Glomerular visceral epithelial cell (primary cell): ENCODE measurements at regions not wholly inside any gene's neighbourhood (a gene's known extent, or its start where the extent isn't known, plus 50 kb on each side); places are given as distances from the start of the nearest gene placed in this dataset.
"Not testable (repeated sequence)": the region's sequence is repeated elsewhere in the genome, so short reads cannot be mapped to it uniquely, and the experiment has no call there.

Experiments
- DNase-seq: peaks from one replicate; pipeline ENCODE4 v3.0.0-alpha.2; 2016; ENCODE audit errors: extremely low spot score

GRCh38 chr2:37722971-37723370, 51.5 kb upstream of the CDC42EP3 start:
- DNase-seq = not testable (repeated sequence)

GRCh38 chr2:37730037-37730818, 58.8 kb upstream of the CDC42EP3 start:
- DNase-seq = no peak

- DNase-seq = not testable (repeated sequence)
These were observed 61.0 kb upstream of the CDC42EP3 start for GRCh38 chr2:37732412-37732811.

GRCh38 chr2:37733251-37733650, 61.8 kb upstream of the CDC42EP3 start:
- no peak for DNase-seq

DNA sequence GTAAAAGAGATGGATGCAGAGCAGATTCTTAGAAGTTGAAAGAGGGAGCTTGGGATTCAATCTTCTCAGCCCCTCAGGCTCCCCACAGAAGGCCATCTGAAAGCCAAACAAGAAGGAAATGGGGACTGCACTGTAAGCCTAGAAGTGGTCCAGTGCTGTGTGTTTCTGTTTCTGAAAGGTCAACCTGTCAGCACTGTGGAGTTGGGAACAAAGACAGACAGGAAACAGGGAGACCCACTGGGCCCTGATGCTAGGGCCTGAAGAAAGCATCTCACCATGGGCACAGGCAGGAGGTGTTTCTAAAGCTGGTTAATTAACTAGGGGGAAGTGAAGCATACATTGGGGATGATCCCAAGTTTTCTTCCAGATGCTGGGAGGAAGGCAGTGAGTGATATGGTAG, 62.5 kb upstream of the CDC42EP3 start:
- not testable (repeated sequence) for DNase-seq

DNA sequence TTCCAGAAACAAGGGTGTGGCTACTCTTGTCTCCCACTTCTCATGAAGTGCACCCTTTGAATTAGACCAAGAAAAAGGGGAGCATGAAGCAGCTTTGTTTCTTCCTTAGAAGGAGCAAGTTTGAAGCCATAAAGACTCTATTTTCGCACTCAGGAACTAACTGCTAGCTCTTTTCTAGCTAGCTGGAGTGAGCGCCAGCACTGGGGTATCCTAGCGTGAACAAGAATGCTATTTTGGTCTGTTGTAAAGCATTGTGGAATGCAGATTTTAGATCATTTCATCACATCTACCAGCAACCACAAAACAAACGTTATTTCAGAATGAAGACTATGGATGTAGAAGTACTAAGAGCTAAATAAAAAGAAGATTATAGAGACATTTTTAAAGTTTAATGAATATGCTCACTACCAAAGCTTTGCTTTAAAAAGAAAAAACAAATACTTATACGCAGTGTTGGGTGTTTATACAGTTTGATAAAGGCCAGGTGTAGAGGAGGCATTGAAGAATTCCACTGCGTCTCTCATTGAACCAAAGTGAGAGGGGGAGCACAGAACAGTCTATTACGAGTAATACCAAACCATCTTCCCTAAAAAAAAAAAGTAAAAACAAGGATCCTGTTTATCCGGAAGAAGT, 63.6 kb upstream of the CDC42EP3 start:
- peak; percentile 70 for DNase-seq

- DNase-seq = peak; percentile 35
These were observed 64.1 kb upstream of the CDC42EP3 start for GRCh38 chr2:37735524-37735910.

- no peak for DNase-seq
These were observed 66.1 kb upstream of the CDC42EP3 start for GRCh38 chr2:37737507-37737906.

- DNase-seq = no peak
These were observed 66.9 kb upstream of the CDC42EP3 start for GRCh38 chr2:37738266-37738885.

- no peak for DNase-seq
These were observed 67.7 kb upstream of the CDC42EP3 start for GRCh38 chr2:37739153-37739552.

- no peak for DNase-seq
These were observed 68.8 kb upstream of the CDC42EP3 start for GRCh38 chr2:37740164-37740739.

- no peak for DNase-seq
These were observed 70.8 kb upstream of the CDC42EP3 start for GRCh38 chr2:37742286-37742685.

DNA sequence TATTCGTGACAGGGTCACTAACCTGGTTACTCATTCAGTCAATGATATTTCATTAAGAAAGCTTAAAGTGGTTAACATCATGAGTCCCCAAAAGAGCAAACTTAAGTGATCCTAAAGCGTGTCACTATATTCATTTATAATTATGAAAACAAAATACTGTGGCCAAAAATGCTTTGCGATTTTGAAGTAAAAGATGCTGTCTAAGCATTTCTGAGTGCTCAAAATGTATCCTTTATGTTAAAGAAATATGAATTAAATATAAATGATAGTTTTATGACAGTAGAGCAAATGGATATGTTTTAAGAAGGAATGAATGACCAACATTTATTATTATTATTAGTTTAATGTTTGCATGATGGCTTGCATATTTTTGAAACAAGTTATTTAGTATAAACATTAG, 72.6 kb upstream of the CDC42EP3 start:
- DNase-seq = no peak

DNA sequence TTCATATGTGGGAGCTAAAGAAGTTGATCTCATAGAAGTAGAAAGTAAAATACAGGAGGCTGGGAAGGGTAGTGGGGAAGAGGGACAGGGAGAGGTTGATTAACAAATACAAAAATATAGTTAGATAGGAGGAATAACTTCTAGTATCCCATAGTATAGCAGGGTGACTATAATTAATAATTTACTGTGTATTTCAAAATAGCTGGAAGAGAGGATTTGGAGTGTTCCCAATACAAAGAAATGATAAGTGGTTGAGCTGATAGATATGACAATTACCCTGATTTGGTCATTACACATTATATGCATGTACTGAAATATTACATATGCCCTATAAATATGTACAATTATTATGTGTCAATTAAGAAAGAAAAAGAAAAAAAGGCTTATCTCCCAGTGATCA, 73.5 kb upstream of the CDC42EP3 start:
- DNase-seq = not testable (repeated sequence)

GRCh38 chr2:37746011-37746410, 74.6 kb upstream of the CDC42EP3 start:
- DNase-seq = not testable (repeated sequence)

DNA sequence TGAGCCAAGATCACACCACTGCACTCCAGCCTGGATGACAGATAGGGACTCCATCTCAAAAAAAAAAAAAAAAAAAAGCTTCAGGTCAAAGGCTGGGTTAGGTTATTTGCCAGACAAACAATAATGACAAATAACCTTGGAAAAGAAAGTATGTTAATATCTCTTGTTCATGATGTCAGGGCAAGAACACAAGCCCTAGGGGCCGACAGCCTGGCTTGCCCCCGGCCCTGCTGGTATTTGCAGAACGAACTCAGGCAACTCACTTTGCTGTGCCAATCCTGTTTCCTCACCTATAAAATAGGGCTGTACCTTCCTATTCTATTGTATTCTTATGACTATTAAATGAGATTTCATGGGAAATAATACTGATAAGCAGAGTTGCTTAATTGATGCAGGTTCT, 75.4 kb upstream of the CDC42EP3 start:
- no peak for DNase-seq

GRCh38 chr2:37748541-37748940, 77.1 kb upstream of the CDC42EP3 start:
- no peak for DNase-seq

DNA sequence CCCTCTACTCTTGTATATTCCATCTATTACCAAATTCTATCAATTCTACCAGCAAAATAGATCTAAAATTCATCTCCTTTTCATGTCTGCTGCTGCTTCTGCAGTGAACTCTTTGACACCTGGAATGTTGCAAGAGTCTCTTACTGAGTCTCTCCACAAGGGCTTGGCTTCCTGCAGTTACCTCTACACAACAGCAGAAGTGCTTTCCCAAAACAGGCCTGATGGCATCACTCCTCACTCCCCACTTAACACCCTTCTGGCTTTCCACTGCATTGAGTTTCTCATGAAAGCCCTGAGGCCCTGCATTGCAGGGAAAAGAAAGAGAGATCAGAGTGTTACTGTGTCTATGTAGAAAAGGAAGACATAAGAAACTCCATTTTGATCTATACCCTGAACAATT, 78.8 kb upstream of the CDC42EP3 start:
- not testable (repeated sequence) for DNase-seq

- no peak for DNase-seq
These were observed 81.3 kb upstream of the CDC42EP3 start for GRCh38 chr2:37752766-37753165.

GRCh38 chr2:37753758-37754157, 82.3 kb upstream of the CDC42EP3 start:
- DNase-seq = no peak

DNA sequence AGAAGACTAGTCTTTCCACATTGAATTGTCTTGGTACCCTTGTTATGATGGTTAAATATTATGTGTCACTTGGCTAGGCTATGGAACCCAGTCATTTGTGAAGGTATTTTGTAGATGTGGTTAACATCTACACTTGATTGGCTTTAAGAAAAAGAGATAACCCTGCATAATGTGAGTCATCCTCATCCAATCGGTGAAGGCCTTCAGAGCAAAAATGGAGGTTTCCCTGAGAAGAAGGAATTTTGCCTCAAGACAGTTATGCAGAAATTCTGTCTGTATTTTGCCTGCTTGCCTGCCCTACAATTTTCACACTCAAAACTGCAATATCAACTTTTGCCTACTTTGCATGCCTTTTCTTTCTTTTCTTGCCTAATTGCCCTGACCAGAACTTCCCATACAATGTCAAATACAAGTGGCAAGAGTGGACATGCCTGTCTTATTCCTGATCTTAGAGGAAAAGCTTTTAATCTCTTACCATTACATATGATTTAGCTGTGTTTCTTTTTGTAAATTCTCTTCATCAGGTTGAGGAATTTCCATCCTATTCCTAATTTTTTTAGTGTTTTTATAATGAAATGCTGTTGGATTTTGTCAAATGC, 84.6 kb upstream of the CDC42EP3 start:
- peak; percentile 75 for DNase-seq

- DNase-seq = not testable (repeated sequence)
These were observed 86.0 kb upstream of the CDC42EP3 start for GRCh38 chr2:37757456-37757855.
